HG03064 (cell line): ENCODE measurements at regions not wholly inside any gene's neighbourhood (a gene's known extent, or its start where the extent isn't known, plus 50 kb on each side); places are given as distances from the start of the nearest gene placed in this dataset.

Experiments
- ATAC-seq: cut with Tn5 transposase; IDR thresholded peaks from one replicate; pipeline ENCODE4 v1.9.1; 2021; ENCODE audit warnings: low read depth; ENCODE audit not compliant: unreplicated experiment

- ATAC-seq: no peak
These were observed 167.9 kb downstream of the NUAK1 start for GRCh38 chr12:105970885-105971284.

GRCh38 chr12:105974738-105975137 is 164.0 kb downstream of the NUAK1 start:
- ATAC-seq: no peak

GRCh38 chr12:105975351-105975750 is 163.4 kb downstream of the NUAK1 start:
- ATAC-seq: no peak

DNA sequence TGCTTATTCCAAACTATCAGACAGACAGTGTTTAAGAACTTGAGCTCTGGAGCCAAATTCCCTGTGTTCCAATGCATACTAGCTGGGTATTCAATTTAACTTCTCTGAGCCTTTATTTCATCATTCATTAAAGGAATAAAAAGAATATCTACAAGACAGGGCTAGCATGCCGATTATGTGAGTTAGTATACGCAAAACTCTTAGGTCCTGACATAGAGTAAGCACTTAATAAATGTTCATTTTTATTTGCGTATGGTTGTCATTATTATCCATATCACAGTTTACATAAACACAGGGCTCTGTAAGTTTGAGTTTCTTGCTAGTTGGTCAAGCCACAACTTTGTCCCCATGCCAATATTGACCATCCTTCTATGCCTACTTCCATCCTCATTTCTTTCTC is 161.5 kb downstream of the NUAK1 start:
- no peak for ATAC-seq

DNA sequence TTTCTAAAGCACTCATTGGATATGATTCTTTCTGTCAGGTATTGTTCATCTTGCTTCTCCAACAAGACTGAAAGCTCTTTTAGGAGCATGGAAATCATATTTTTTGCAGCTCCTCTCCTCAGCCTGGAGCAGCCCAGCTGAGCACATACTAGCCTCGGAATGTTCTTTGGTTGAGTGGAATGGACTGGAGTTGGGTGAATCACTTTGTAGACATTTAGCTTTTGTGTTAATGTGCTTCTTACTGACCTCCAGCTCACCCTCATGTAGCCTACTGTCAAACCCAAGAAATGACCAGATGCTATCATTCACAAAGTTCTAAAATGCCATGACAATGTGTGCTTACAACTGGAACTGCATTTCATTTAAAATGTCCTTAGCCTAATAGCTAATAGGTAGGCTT is 161.1 kb downstream of the NUAK1 start:
- no peak for ATAC-seq

DNA sequence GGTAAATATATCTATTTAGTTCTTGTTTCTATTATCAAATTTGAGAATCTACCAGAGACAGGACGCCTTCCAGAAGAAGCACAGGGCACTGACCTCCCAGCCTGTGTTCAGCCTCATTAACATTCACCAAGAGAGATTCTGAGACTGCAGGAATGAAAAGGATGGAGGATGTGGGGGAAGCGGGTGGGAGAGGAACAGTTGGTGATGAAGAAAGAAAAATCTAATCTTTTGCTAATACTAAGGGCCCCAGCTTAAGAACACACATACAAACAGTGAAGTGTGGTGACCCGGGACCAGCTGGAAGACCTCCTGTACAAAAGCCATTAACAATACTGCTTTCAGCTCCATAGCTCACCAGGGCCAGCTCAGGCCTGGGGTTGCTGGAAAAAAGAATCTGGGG is 160.5 kb downstream of the NUAK1 start:
- no peak for ATAC-seq

DNA sequence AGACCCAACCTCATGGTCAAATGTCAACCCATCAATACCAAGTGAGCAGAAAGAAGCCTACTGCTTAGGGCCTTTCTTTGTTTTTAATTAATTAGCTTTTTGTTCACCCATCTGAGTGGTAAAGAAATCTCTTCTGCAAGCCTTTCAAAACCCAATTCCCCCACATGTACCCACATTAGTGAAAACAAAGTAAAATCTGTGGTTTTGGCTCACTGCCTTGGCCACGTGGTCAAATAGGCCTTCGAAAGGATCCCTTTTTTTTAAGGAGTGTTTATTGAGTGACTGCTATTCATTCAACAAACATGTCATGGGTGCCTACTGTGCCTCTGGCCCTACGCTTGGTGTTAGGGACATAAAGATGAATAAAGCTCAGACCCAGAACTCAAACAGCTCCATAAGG is 160.1 kb downstream of the NUAK1 start:
- no peak for ATAC-seq

DNA sequence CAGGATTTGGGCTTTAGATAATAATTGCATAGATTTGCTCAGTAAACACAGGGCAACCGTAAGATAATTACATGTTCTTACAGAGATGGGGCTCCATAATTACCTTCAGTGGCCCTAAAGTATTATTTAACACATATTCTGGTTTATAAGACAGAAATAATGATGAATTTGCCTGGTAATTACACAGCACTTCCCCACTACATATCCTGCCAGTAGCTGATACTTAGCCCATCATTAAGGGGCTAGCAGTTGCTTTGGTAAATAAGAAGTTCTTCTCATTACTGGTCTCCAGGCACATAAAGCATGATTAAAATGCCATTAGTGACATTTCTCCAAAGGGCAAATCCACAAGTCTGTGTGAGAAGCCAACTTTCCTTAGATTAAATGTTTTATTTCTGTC is 158.7 kb downstream of the NUAK1 start:
- no peak for ATAC-seq

DNA sequence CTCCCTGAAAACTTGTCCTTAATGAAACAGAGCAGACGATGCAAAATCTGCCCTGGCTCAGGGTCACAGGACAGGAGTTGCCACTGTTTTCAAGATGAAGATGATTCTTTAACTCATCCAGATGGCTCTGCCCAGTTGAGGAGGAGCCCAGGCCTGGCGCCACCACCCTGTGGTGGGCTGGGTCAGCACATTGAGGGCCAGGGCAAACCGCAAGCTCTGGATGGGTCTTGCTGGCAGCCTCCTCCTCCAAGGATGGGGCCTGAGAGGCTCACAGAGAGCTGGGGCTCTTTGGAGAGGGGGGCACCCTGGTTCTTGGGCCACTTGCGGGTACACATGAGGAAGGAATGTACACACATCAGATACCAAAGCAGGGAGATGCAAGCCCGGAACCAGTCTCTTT is 158.2 kb downstream of the NUAK1 start:
- ATAC-seq: no peak

GRCh38 chr12:105982022-105982421 is 156.7 kb downstream of the NUAK1 start:
- no peak for ATAC-seq

- ATAC-seq: no peak
These were observed 155.0 kb downstream of the NUAK1 start for GRCh38 chr12:105983622-105984320.

GRCh38 chr12:105985383-105985782 is 153.4 kb downstream of the NUAK1 start:
- ATAC-seq: no peak

GRCh38 chr12:105986779-105987684 is 151.7 kb downstream of the NUAK1 start:
- ATAC-seq: no peak

DNA sequence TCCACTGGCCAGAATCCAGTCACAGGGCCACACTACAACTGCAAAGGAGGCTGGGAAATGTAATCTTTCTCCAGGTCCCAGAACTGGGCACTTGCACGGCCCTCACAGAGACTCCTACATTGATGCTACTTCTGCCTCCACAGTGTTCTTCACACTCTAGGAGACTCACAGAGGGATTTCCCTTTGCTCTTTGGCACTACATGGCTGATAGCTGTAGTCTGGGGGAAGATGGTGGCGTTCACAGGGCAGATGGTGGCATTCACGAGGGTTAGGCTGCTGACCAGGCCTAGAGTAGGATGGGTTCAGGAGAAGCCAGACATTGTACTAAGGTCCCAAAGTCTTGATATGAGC is 151.1 kb downstream of the NUAK1 start:
- ATAC-seq: no peak

GRCh38 chr12:105992849-105993740 is 145.7 kb downstream of the NUAK1 start:
- no peak for ATAC-seq

DNA sequence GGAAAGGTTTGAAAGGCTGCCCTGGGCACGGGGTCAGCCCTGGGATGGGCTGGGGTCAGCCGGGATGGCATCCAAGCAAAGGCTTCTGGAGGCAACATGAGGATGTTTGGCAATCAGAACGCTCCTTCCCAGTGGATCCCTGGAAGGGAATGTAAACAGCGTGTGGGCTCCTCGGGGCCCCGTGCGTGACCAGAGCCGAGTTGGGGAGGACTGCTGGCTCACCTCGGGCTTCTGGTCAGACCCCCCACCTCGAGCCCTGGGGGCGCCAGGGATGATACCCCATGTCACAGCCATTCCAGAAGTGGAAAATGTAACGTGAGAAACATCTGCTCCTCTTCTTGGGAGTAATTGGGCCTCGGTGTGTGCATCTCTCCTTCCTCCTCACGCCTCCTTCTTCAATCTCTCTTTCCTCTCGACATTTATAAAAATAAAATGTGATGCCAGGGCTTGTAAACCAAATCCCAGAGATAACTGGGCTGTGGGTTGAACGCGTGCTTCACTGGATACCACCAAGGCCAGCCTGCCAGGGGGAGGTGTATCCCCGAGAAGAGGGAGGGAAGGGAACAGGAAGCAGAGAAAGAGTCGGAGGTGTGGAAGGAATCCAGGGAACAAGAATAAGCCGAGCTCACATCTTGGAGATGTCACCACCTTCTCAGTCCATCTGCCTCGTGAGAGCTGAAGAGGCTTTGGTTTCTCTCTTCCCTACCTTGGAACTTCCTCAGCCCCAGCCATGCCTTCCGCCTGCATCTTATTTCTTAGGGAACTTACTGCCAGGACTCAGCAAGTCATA is 144.8 kb downstream of the NUAK1 start:
- no peak for ATAC-seq

DNA sequence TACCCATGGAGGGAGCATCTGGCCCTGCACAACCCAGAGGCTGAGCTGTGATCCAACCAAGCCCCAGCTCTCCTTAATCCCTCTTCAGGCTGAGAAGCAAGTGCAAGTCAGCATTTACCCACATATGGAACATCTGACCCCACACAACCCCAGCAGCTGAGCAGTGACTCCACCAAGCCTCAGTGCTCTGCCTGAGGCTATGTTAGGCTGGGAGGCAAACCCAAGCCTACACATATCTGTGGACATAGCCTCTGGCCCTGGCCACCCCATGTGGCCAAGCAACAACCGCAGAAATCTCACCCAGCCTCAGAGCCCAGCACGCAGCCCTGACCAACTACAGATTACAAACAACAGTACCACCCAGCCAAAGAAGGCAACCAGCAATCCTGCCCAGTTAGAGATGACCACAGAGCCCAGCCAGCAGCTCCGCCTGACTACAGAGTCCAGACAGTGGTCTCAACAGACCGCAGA is 142.8 kb downstream of the NUAK1 start:
- ATAC-seq: no peak

- ATAC-seq: no peak
These were observed 140.2 kb downstream of the NUAK1 start for GRCh38 chr12:105998561-105998960.

DNA sequence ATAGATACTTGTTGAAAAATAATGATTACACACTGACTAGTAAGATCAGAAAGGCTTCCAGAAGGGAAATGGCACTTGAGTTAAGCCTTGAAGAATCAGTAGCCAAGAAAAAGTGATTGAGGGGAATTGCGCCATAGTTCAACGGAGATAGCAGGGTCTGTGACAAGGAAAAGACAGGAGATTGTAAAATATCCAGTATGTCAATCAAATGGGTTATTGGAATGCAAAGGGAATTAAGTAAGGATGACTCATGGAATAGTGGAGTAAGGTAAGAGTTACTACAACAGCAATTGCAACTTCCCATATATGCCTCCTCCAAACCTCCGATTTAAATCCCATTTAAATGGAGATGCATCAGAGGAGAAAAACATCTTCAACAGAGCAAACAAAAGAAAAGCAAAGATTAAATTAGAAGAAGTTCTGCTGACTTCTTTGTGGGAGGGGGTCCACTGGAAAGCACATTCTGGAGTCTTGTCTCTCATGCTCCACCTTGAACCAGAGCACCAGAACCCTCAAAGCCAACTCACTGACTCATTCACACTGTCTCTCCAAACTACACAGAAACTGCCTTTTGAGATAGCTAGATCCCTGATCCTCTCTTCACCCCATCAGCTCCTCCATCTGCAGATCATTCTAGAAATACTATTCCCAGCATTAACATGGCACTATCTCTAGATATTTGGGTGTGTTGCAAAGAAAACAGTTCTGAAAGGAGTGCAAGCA is 138.2 kb downstream of the NUAK1 start:
- ATAC-seq: no peak
